Neural cell (in vitro differentiated cells): ENCODE measurements at regions not wholly inside any gene's neighbourhood (a gene's known extent, or its start where the extent isn't known, plus 50 kb on each side); places are given as distances from the start of the nearest gene placed in this dataset.
"Not testable (repeated sequence)": the region's sequence is repeated elsewhere in the genome, so short reads cannot be mapped to it uniquely, and the experiment has no call there.

ENCODE experiments used
- H2AFZ ChIP-seq: fragments of 200-600, 300-800 bp; sonication (generic), shearing (Covaris generic); 2 replicates; pipeline ENCODE4 v1.6.0; 2014; ENCODE audit warnings: low read depth, mild to moderate bottlenecking, antibody characterized with exemption, low read length, moderate library complexity
- H3F3A ChIP-seq: fragments of 200-600 bp; shearing (Covaris generic); 2 replicates; pipeline ENCODE4 v1.6.1; 2016; ENCODE audit warnings: mild to moderate bottlenecking, moderate library complexity, mixed read lengths, antibody characterized with exemption, low read length; ENCODE audit not compliant: insufficient read depth, poor library complexity, severe bottlenecking
- H3K27ac ChIP-seq: fragments of 200-600, 300-800 bp; sonication (generic), shearing (Covaris generic); 2 replicates; pipeline ENCODE4 v1.5.1; 2014; ENCODE audit warnings: mild to moderate bottlenecking, low read length, moderate library complexity
- H3K27me3 ChIP-seq: fragments of 300-800, 200-600 bp; sonication (generic), shearing (Covaris generic); 2 replicates; pipeline ENCODE4 v1.6.0; 2014; ENCODE audit warnings: mild to moderate bottlenecking, low read depth, low read length, moderate library complexity; ENCODE audit not compliant: insufficient read depth
- H3K36me3 ChIP-seq: fragments of 300-800, 200-600 bp; sonication (generic), shearing (Covaris generic); 2 replicates; pipeline ENCODE4 v1.5.1; 2014; ENCODE audit warnings: mild to moderate bottlenecking, antibody characterized with exemption, low read length, moderate library complexity; ENCODE audit not compliant: insufficient read depth
- H3K4me2 ChIP-seq: fragments of 300-800, 200-600 bp; sonication (generic), shearing (Covaris generic); 2 replicates; pipeline ENCODE4 v1.6.0; 2014; ENCODE audit warnings: mild to moderate bottlenecking, low read length
- H3K4me3 ChIP-seq: fragments of 300-800, 200-600 bp; sonication (generic), shearing (Covaris generic); 2 replicates; pipeline ENCODE4 v1.5.1; 2014; ENCODE audit warnings: mild to moderate bottlenecking, low read length, moderate library complexity
- H3K79me2 ChIP-seq: fragments of 200-600 bp; shearing (Covaris generic); replicated peaks from 2 replicates; pipeline ENCODE4 v1.6.0; 2014; ENCODE audit warnings: mild to moderate bottlenecking, low read length, moderate library complexity; ENCODE audit not compliant: insufficient read depth
- H3K9ac ChIP-seq: fragments of 300-800, 200-600 bp; sonication (generic), shearing (Covaris generic); 2 replicates; pipeline ENCODE4 v1.6.1; 2016; ENCODE audit warnings: mild to moderate bottlenecking, low read length, mixed read lengths
- H3K9me2 ChIP-seq: fragments of 200-600 bp; shearing (Covaris generic); 2 replicates; pipeline ENCODE4 v1.6.1; 2016; ENCODE audit warnings: mild to moderate bottlenecking, low read length, mixed read lengths; ENCODE audit not compliant: insufficient read depth
- H3K9me3 ChIP-seq: fragments of 200-600, 300-800 bp; sonication (generic), shearing (Covaris generic); 2 replicates; pipeline ENCODE4 v1.6.1; 2016; ENCODE audit warnings: mild to moderate bottlenecking, mixed run types, low read length, moderate library complexity, mixed read lengths
- H4K20me1 ChIP-seq: fragments of 200-600 bp; shearing (Covaris generic); 2 replicates; pipeline ENCODE4 v1.6.1; 2016; ENCODE audit warnings: mild to moderate bottlenecking, mixed run types; ENCODE audit not compliant: insufficient read depth
- CTCF ChIP-seq: fragments of 450-650 bp; IDR thresholded peaks from 2 replicates; pipeline ENCODE4 v1.5.1; 2014; ENCODE audit warnings: antibody characterized with exemption, mild to moderate bottlenecking, moderate library complexity; ENCODE audit not compliant: poor library complexity, severe bottlenecking
- EP300 ChIP-seq: fragments of 450-650 bp; conservative IDR thresholded peaks from 2 replicates; pipeline ENCODE4 v1.6.1; 2014; ENCODE audit warnings: antibody characterized with exemption, mild to moderate bottlenecking, moderate library complexity; ENCODE audit not compliant: poor library complexity, severe bottlenecking
- EZH2 ChIP-seq: fragments of 200-600, 300-800 bp; shearing (Covaris generic), sonication (generic); IDR thresholded peaks from 2 replicates; pipeline ENCODE4 v1.6.1; 2014; ENCODE audit warnings: antibody characterized with exemption, low read length, borderline replicate concordance, mild to moderate bottlenecking; ENCODE audit not compliant: insufficient read depth, poor library complexity, severe bottlenecking
- MXI1 ChIP-seq: fragments of 450-650 bp; conservative IDR thresholded peaks from 2 replicates; pipeline ENCODE4 v1.6.1; 2014; ENCODE audit warnings: antibody characterized with exemption, mild to moderate bottlenecking; ENCODE audit not compliant: poor library complexity, severe bottlenecking
- POLR2AphosphoS5 ChIP-seq: IDR thresholded peaks from 2 replicates; pipeline ENCODE4 v1.6.1; 2012
- RAD21 ChIP-seq: fragments of 450-650 bp; conservative IDR thresholded peaks from 2 replicates; pipeline ENCODE4 v1.6.1; 2014; ENCODE audit warnings: antibody characterized with exemption, mild to moderate bottlenecking, moderate library complexity
- REST ChIP-seq: IDR thresholded peaks from 2 replicates; pipeline ENCODE4 v1.6.1; 2012; ENCODE audit warnings: borderline replicate concordance
- SMC3 ChIP-seq: fragments of 450-650 bp; conservative IDR thresholded peaks from 2 replicates; pipeline ENCODE4 v1.6.1; 2014; ENCODE audit warnings: antibody characterized with exemption, mild to moderate bottlenecking, moderate library complexity; ENCODE audit not compliant: poor library complexity
- TAF1 ChIP-seq: IDR thresholded peaks from 2 replicates; pipeline ENCODE4 v1.6.1; 2012; ENCODE audit warnings: low read depth

- Histone ChIP-seq H3K4me3 (no peak overlapping the region), H3K79me2 (no peaks in the 10 kb centered on the region), H3K27ac (no peak overlapping the region), H4K20me1 (no peaks in the 10 kb centered on the region), H3K4me2 (no peak overlapping the region), H3K9me3 (no peaks in the 10 kb centered on the region), H3K9ac (no peak overlapping the region), H3K9me2 (no peaks in the 10 kb centered on the region), H3K27me3 (no peaks in the 10 kb centered on the region), H2AFZ (no peak overlapping the region), H3K36me3 (no peaks in the 10 kb centered on the region), H3F3A (no peaks in the 10 kb centered on the region)
- no peak for TF ChIP-seq RAD21
- no peak for TF ChIP-seq EZH2
- TF ChIP-seq POLR2AphosphoS5: no peak
- no peak for TF ChIP-seq REST
- no peak for TF ChIP-seq EP300
- TF ChIP-seq CTCF: no peak
- no peak for TF ChIP-seq MXI1
- no peak for TF ChIP-seq TAF1
- no peak for TF ChIP-seq SMC3
Measured at GRCh38 chr13:61275251-61275650, 140.4 kb downstream of the PCDH20 start.

- not testable (repeated sequence) for H3F3A ChIP-seq, H4K20me1 ChIP-seq, H3K27ac ChIP-seq, H3K9ac ChIP-seq, H3K4me3 ChIP-seq, H3K79me2 ChIP-seq, H2AFZ ChIP-seq, H3K4me2 ChIP-seq, H3K27me3 ChIP-seq, H3K9me2 ChIP-seq, H3K9me3 ChIP-seq, H3K36me3 ChIP-seq
Measured at GRCh38 chr13:61266896-61267295, 148.8 kb downstream of the PCDH20 start.

- Histone ChIP-seq H4K20me1 (no peaks in the 10 kb centered on the region), H3K9ac (no peak overlapping the region), H2AFZ (no peak overlapping the region), H3K27ac (no peak overlapping the region), H3K79me2 (no peaks in the 10 kb centered on the region), H3K4me2 (no peak overlapping the region), H3K4me3 (no peak overlapping the region), H3K27me3 (no peaks in the 10 kb centered on the region), H3K36me3 (no peaks in the 10 kb centered on the region), H3K9me2 (no peaks in the 10 kb centered on the region), H3F3A (no peaks in the 10 kb centered on the region), H3K9me3 (no peaks in the 10 kb centered on the region)
- TF ChIP-seq POLR2AphosphoS5: no peak
- TF ChIP-seq EZH2: no peak
- no peak for TF ChIP-seq CTCF
- no peak for TF ChIP-seq EP300
- no peak for TF ChIP-seq REST
- no peak for TF ChIP-seq TAF1
- TF ChIP-seq SMC3: no peak
- no peak for TF ChIP-seq MXI1
- no peak for TF ChIP-seq RAD21
Measured at GRCh38 chr13:61261746-61262472, 153.7 kb downstream of the PCDH20 start.
